Fibroblast of villous mesenchyme (primary cell): ENCODE measurements at regions not wholly inside any gene's neighbourhood (a gene's known extent, or its start where the extent isn't known, plus 50 kb on each side); places are given as distances from the start of the nearest gene placed in this dataset.

Experiments
- DNase-seq: peaks from one replicate; pipeline ENCODE4 v3.0.0-alpha.2; 2010; ENCODE audit warnings: low read depth
- H3K4me3 ChIP-seq: 2 replicates; pipeline ENCODE4 v1.5.1; 2011; ENCODE audit warnings: low read depth, mild to moderate bottlenecking, low read length
- TF ChIP-seq, protein P1 (sequence below): IDR thresholded peaks from 2 replicates; pipeline ENCODE4 v1.5.1; 2012; ENCODE audit warnings: low read depth, mild to moderate bottlenecking, low read length; ENCODE audit not compliant: insufficient read depth

DNA sequence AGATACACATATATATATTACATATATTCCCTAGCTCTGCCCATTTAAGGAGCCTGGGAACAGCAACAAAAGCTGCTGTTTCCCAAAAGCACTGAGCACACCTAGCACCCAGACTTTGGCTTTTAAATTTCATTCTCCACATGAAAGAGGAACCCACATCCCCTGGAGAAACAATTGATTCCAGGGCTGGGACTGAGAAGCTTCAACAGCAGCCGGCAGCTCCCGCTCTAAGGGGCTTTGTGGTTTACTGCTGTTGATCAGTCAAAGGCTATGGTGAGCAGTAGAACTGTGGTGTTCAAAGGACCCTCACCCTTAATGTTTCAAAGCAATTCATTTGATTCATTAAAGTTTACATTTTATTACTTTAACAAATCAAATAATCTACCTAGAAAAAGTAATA, 83.3 kb upstream of the SLC66A3 start:
- no peak for DNase-seq
- no peak overlapping the region for H3K4me3 ChIP-seq
- TF ChIP-seq, protein P1, sequence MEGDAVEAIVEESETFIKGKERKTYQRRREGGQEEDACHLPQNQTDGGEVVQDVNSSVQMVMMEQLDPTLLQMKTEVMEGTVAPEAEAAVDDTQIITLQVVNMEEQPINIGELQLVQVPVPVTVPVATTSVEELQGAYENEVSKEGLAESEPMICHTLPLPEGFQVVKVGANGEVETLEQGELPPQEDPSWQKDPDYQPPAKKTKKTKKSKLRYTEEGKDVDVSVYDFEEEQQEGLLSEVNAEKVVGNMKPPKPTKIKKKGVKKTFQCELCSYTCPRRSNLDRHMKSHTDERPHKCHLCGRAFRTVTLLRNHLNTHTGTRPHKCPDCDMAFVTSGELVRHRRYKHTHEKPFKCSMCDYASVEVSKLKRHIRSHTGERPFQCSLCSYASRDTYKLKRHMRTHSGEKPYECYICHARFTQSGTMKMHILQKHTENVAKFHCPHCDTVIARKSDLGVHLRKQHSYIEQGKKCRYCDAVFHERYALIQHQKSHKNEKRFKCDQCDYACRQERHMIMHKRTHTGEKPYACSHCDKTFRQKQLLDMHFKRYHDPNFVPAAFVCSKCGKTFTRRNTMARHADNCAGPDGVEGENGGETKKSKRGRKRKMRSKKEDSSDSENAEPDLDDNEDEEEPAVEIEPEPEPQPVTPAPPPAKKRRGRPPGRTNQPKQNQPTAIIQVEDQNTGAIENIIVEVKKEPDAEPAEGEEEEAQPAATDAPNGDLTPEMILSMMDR: no peak

GRCh38 chr2:11072550-11072949, 82.7 kb upstream of the SLC66A3 start:
- no peak overlapping the region for H3K4me3 ChIP-seq
- TF ChIP-seq, protein P1: no peak
- no peak for DNase-seq

- peak; percentile 52 for DNase-seq
- TF ChIP-seq, protein P1: peak; percentile 66
These were observed 82.0 kb upstream of the SLC66A3 start for GRCh38 chr2:11073251-11073650.

GRCh38 chr2:11073776-11074175, 81.5 kb upstream of the SLC66A3 start:
- peak overlapping the region; percentile 6 for H3K4me3 ChIP-seq
- TF ChIP-seq, protein P1: no peak
- DNase-seq: peak; percentile 65

More at GRCh38 chr2:11073251-11073650, 82.0 kb upstream of the SLC66A3 start:
- no peak overlapping the region for H3K4me3 ChIP-seq

DNA sequence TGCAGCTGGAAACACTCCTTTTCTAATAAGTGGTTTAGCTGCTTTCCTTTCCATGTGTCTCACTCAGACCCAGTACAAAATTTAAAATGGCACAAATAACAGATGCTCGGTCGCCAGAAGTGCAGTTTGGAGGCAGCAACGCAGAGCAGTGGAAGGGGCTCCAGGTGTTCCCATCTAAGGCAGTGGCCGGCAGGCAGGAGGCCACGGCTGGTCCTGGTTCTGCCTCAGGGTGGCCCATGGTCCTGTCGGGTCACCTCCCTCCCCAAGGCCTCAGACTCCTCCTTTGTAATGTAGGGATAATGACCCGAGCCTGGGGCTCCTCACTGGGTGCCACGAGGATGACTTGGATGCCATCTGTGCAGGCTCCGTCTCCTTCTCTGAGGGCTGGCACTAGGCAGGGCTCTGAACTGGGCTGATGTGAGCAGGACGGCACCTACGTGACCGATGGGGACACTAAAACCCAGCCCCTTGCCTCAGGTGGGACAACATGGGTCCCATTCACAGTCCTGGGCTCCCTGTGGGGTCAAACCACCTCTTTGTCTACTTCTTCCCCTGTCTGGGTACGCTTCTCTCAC, 80.9 kb upstream of the SLC66A3 start:
- TF ChIP-seq, protein P1: no peak
- H3K4me3 ChIP-seq: no peak overlapping the region
- DNase-seq: no peak

- no peak overlapping the region for H3K4me3 ChIP-seq
- TF ChIP-seq, protein P1: no peak
- DNase-seq: no peak
These were observed 80.0 kb upstream of the SLC66A3 start for GRCh38 chr2:11075221-11075620.

GRCh38 chr2:11077411-11077810, 77.9 kb upstream of the SLC66A3 start:
- no peak overlapping the region for H3K4me3 ChIP-seq
- TF ChIP-seq, protein P1: no peak
- DNase-seq: no peak
